B cell (primary cell): ENCODE measurements at regions not wholly inside any gene's neighbourhood (a gene's known extent, or its start where the extent isn't known, plus 50 kb on each side); places are given as distances from the start of the nearest gene placed in this dataset.

Experiments used
- ATAC-seq: fragments of 200-7000 bp; cut with Tn5 transposase; one replicate; pipeline ENCODE4 v1.10.0; 2021; ENCODE audit warnings: low read depth, mild to moderate bottlenecking, moderate number of reproducible peaks, moderate library complexity
- CTCF ChIA-PET: fragments of 350-600 bp; sonication (Branson Sonifier 250); formaldehyde crosslinking; loops from one replicate; lab custom pipeline; 2021; ENCODE audit warnings: antibody characterized with exemption, inconsistent platforms; lab: Charles Lee
- POLR2A ChIA-PET: fragments of 350-600 bp; sonication (Branson Sonifier 250); formaldehyde crosslinking; loops from one replicate; lab custom pipeline; 2021; ENCODE audit warnings: antibody characterized with exemption; lab: Charles Lee
- DNase-seq: peaks from one replicate; pipeline ENCODE4 v3.0.0; 2013
- H2AFZ ChIP-seq: 2 replicates; pipeline ENCODE4 v1.6.1; 2012; ENCODE audit warnings: mild to moderate bottlenecking, low read depth, low read length; ENCODE audit not compliant: insufficient read depth, poor library complexity, severe bottlenecking
- H3K27ac ChIP-seq, 2 donors: 1 replicate in 1 of 2; 2 replicates in 1 of 2; pipeline ENCODE4 v1.5.1; 2012 to 2013; ENCODE audit warnings: low read length in 2 of 2, mild to moderate bottlenecking in 2 of 2, moderate library complexity in 1 of 2
- H3K27me3 ChIP-seq, 4 experiments: fragments of 200-600 bp in 1 of 4; sonication (generic) in 1 of 4; replicated peaks in 1 of 4; 1 replicate in 2 of 4; 2 replicates in 2 of 4; pipeline versions ENCODE4 v1.6.1 to v1.7.0; 2013 to 2016; ENCODE audit warnings: low read length in 3 of 4, mild to moderate bottlenecking in 2 of 4, mixed read lengths in 1 of 4, moderate library complexity in 1 of 4; ENCODE audit not compliant: insufficient read depth in 4 of 4, control insufficient read depth in 3 of 4; ENCODE audit errors: control extremely low read depth in 1 of 4
- H3K36me3 ChIP-seq, 2 experiments: replicated peaks in 1 of 2; 1 replicate in 1 of 2; 2 replicates in 1 of 2; pipeline versions ENCODE4 v1.6.1 to v1.7.1; 2013; ENCODE audit warnings: low read length in 1 of 2; ENCODE audit not compliant: insufficient read depth in 2 of 2, control insufficient read depth in 1 of 2; ENCODE audit errors: control extremely low read depth in 1 of 2, extremely low read depth in 1 of 2
- H3K4me1 ChIP-seq, 2 donors: fragments of 200-600 bp in 1 of 2; sonication (generic) in 1 of 2; 1 replicate in 1 of 2; 2 replicates in 1 of 2; pipeline versions ENCODE4 v1.5.1 to v1.6.1; 2013 to 2017; ENCODE audit warnings: low read length in 2 of 2; ENCODE audit not compliant: control insufficient read depth in 2 of 2, insufficient read depth in 2 of 2
- H3K4me2 ChIP-seq: replicated peaks from 2 replicates; pipeline ENCODE3; 2012; ENCODE audit warnings: mild to moderate bottlenecking, low read depth, low read length; ENCODE audit not compliant: poor library complexity, severe bottlenecking
- H3K4me3 ChIP-seq, 5 experiments: fragments of 200-600 bp in 1 of 5; sonication (generic) in 1 of 5; 1 replicate in 3 of 5; 2 replicates in 2 of 5; pipeline versions ENCODE4 v1.5.1 to v1.7.0; 2011 to 2016; ENCODE audit warnings: low read length in 4 of 5, mild to moderate bottlenecking in 4 of 5, low read depth in 2 of 5, control low read depth in 1 of 5, moderate library complexity in 1 of 5; ENCODE audit not compliant: insufficient read depth in 1 of 5; ENCODE audit errors: control extremely low read depth in 1 of 5, extremely low read depth in 1 of 5
- H3K79me2 ChIP-seq: fragments of 200-600 bp; sonication (generic); one replicate; pipeline ENCODE4 v1.6.0; 2016; ENCODE audit warnings: low read length; ENCODE audit not compliant: control insufficient read depth, insufficient read depth
- H3K9ac ChIP-seq: fragments of 200-600 bp; sonication (generic); 2 replicates; pipeline ENCODE4 v1.6.1; 2017; ENCODE audit warnings: mild to moderate bottlenecking, low read length, moderate library complexity
- H3K9me3 ChIP-seq, 3 donors: one replicate each; pipeline versions ENCODE4 v1.6.1 to v1.7.1; 2013; ENCODE audit warnings: low read length in 2 of 3; ENCODE audit not compliant: control insufficient read depth in 2 of 3, insufficient read depth in 1 of 3; ENCODE audit errors: control extremely low read depth in 1 of 3
- H4K20me1 ChIP-seq: 2 replicates; pipeline ENCODE4 v1.6.0; 2012; ENCODE audit warnings: mild to moderate bottlenecking, low read length; ENCODE audit not compliant: insufficient read depth, control insufficient read depth, poor library complexity, severe bottlenecking
- H3K27ac Mint-ChIP-seq: one replicate; pipeline ENCODE4 v1.8.0; 2021; ENCODE audit warnings: mixed read lengths
- H3K27me3 Mint-ChIP-seq: one replicate; pipeline ENCODE4 v1.8.0; 2021; ENCODE audit warnings: mixed read lengths
- H3K4me1 Mint-ChIP-seq: one replicate; pipeline ENCODE4 v1.8.0; 2021; ENCODE audit warnings: mixed read lengths
- H3K4me3 Mint-ChIP-seq: one replicate; pipeline ENCODE4 v1.8.0; 2021; ENCODE audit warnings: mixed read lengths
- H3K9me3 Mint-ChIP-seq: one replicate; pipeline ENCODE4 v1.8.0; 2022; ENCODE audit warnings: mixed read lengths; ENCODE audit not compliant: insufficient read depth
- EZH2 ChIP-seq: IDR thresholded peaks from 2 replicates; pipeline ENCODE4 v1.6.1; 2012; ENCODE audit warnings: borderline replicate concordance, low read depth, mild to moderate bottlenecking, moderate library complexity, low read length; ENCODE audit not compliant: insufficient read depth, poor library complexity, severe bottlenecking
- WGBS: methylation state at CpG from one replicate; pipeline ENCODE4 v1.1.5; 2013; ENCODE audit warnings: missing lambda C conversion rate; ENCODE audit not compliant: insufficient coverage; 5-methylcytosine and 5-hydroxymethylcytosine counted together
- intact Hi-C: fragments of 100-400 bp; cut with micrococcal nuclease; formaldehyde crosslinking; loops from one replicate; pipeline ENCODE4 v1.10.0; 2022
- TF ChIP-seq, protein P1 (sequence below): fragments of 200-600 bp; IDR thresholded peaks from one replicate; pipeline ENCODE4 v1.8.0; 2022; ENCODE audit warnings: antibody characterized with exemption, mild to moderate bottlenecking

DNA sequence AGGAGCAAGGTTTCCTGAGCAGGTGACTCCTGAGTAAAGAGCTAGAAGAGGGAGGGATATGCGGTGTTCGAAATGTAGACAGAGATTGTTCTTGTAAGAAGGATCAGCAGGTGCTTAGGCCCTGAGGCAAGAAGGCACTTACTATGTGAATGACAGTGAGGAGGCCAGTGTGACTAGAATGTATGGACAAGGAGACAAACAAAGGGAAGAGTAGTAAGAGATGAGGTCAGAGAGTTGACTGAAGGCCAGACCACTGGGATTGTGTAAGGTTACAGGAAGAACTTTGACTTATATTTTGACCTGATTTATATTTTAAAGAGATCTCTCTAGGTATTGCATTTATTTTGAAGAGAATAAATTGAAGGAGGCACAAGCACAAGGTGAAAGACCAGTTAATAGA is 118.4 kb upstream of the ENPEP start:
- no peak overlapping the region for H2AFZ ChIP-seq
- WGBS: 100% methylated on average over 2 of the region's 2 CpGs
- no peaks in the 10 kb centered on the region for H4K20me1 ChIP-seq
- Mint-ChIP-seq H3K9me3 (no peaks in the 10 kb centered on the region), H3K27me3 (no peaks in the 10 kb centered on the region), H3K27ac (no peak overlapping the region), H3K4me3 (no peak overlapping the region), H3K4me1 (no peaks in the 10 kb centered on the region)
- no peaks in the 10 kb centered on the region for H3K79me2 ChIP-seq
- no peak overlapping the region for H3K9ac ChIP-seq
- no peak overlapping the region for H3K4me3 ChIP-seq
- H3K27me3 ChIP-seq: no peaks in the 10 kb centered on the region
- intact Hi-C loops: no loop called here
- H3K36me3 ChIP-seq: no peaks in the 10 kb centered on the region
- ATAC-seq: no peak
- ChIA-PET POLR2A (no interaction called here), CTCF (no interaction called here)
- no peak overlapping the region for H3K27ac ChIP-seq
- no peak overlapping the region for H3K4me2 ChIP-seq
- TF ChIP-seq, protein P1, sequence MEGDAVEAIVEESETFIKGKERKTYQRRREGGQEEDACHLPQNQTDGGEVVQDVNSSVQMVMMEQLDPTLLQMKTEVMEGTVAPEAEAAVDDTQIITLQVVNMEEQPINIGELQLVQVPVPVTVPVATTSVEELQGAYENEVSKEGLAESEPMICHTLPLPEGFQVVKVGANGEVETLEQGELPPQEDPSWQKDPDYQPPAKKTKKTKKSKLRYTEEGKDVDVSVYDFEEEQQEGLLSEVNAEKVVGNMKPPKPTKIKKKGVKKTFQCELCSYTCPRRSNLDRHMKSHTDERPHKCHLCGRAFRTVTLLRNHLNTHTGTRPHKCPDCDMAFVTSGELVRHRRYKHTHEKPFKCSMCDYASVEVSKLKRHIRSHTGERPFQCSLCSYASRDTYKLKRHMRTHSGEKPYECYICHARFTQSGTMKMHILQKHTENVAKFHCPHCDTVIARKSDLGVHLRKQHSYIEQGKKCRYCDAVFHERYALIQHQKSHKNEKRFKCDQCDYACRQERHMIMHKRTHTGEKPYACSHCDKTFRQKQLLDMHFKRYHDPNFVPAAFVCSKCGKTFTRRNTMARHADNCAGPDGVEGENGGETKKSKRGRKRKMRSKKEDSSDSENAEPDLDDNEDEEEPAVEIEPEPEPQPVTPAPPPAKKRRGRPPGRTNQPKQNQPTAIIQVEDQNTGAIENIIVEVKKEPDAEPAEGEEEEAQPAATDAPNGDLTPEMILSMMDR: no peak
- TF ChIP-seq EZH2: no peak
- no peak for DNase-seq
- no peaks in the 10 kb centered on the region for H3K4me1 ChIP-seq
- H3K9me3 ChIP-seq: no peaks in the 10 kb centered on the region

DNA sequence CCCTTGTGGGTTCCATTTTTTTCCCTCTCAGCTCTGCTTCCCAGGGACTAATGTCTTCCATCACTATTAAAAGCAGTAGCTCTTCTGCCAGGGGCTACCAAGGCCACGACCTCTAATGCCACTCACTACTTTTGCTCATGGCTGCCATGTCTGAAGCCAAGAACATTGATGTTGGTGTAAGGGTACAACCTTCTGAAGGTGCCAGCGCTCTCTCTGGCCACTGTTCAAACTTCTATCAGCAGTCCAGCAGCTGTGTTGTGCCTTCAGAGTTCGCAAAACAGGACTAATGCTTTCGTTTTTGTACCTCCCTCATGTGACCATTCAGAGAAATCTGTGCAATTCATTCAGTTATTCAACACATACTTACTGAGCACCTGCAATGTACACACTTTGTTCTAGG is 121.5 kb upstream of the ENPEP start:
- no peak for ATAC-seq
- CTCF ChIA-PET: no interaction called here

More for the DNA sequence above, 121.5 kb upstream of the ENPEP start:
- Histone ChIP-seq H3K79me2 (no peaks in the 10 kb centered on the region), H3K4me1 (no peaks in the 10 kb centered on the region), H3K27ac (no peak overlapping the region), H3K4me2 (no peak overlapping the region), H3K9me3 (no peaks in the 10 kb centered on the region), H3K4me3 (no peak overlapping the region), H3K27me3 (no peaks in the 10 kb centered on the region), H4K20me1 (no peaks in the 10 kb centered on the region), H3K36me3 (no peaks in the 10 kb centered on the region), H3K9ac (no peak overlapping the region), H2AFZ (no peak overlapping the region)
- WGBS: 100% methylated on average over 1 of the region's 4 CpGs
- POLR2A ChIA-PET: no interaction called here
- no peaks in the 10 kb centered on the region for H3K27me3 Mint-ChIP-seq
- TF ChIP-seq EZH2: no peak
- TF ChIP-seq, protein P1: no peak
- intact Hi-C loops: no loop called here
- no peak for DNase-seq
- H3K4me3 Mint-ChIP-seq: no peak overlapping the region
- no peaks in the 10 kb centered on the region for H3K9me3 Mint-ChIP-seq
- no peaks in the 10 kb centered on the region for H3K4me1 Mint-ChIP-seq
- H3K27ac Mint-ChIP-seq: no peak overlapping the region
